SH-SY5Y (cell line): ENCODE measurements at regions not wholly inside any gene's neighbourhood (a gene's known extent, or its start where the extent isn't known, plus 50 kb on each side); places are given as distances from the start of the nearest gene placed in this dataset.

Source experiments
- GATA2 ChIP-seq: IDR thresholded peaks from 2 replicates; pipeline ENCODE4 v1.6.1; 2011; ENCODE audit warnings: mild to moderate bottlenecking, low read depth, low read length
- GATA3 ChIP-seq: IDR thresholded peaks from 2 replicates; pipeline ENCODE4 v1.6.1; 2011; ENCODE audit warnings: low read depth, mild to moderate bottlenecking, low read length, moderate library complexity

DNA sequence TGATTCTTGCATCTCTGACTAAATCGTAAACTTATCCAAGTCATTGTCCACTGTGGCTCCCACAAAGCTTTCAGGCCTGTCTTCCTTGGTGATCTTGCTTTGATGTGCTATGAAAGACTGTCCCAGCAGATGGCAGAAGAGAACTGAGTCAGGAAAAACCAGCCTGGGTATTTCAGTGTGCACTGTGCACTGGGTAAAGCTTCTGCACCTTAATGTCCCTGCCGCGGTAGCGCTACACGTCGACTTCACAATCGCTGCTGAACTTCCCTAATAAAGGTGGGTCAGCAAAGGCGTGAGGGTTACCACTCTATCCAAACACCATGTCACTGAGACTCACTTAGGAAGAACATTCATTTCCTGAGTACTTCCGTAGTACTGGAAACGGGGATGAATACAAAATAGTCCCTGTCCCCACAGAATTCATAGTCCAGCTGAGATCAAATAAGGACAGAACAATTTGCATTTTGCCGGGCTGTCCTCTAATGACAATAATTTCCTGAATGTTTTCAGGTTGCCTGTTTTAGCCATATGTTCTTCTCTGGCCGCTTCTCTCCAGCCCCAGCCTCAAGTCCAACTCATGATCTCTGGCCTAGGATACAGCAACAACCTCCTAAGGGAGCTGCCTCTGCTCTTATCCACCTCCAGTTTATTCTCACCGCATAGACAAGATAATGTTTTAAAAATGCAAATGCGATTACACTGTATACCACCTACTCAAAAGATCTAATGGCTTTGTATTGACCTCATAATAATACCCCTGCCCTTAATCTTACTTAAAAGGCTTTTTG lies 83.6 kb upstream of the AKAP13 start:
- TF ChIP-seq GATA3 (no peak), GATA2 (no peak)
